IPS-NIHi7 (cell line): ENCODE measurements at regions not wholly inside any gene's neighbourhood (a gene's known extent, or its start where the extent isn't known, plus 50 kb on each side); places are given as distances from the start of the nearest gene placed in this dataset.

Source experiments
- DNase-seq: peaks from one replicate; pipeline ENCODE4 v3.0.0; 2012; ENCODE audit warnings: mixed read lengths; ENCODE audit errors: extremely low spot score

- DNase-seq = no peak
These were observed 225.1 kb downstream of the BCAT1 start for GRCh38 chr12:24723759-24724158.

- no peak for DNase-seq
These were observed 227.7 kb downstream of the BCAT1 start for GRCh38 chr12:24721191-24721590.

- no peak for DNase-seq
These were observed 229.6 kb downstream of the BCAT1 start for GRCh38 chr12:24719293-24719721.

- no peak for DNase-seq
These were observed 230.3 kb downstream of the BCAT1 start for GRCh38 chr12:24718617-24719016.

- no peak for DNase-seq
These were observed 234.7 kb downstream of the BCAT1 start for GRCh38 chr12:24714237-24714636.

- no peak for DNase-seq
These were observed 237.6 kb downstream of the BCAT1 start for GRCh38 chr12:24711056-24712008.

- DNase-seq = no peak
These were observed 239.7 kb downstream of the BCAT1 start for GRCh38 chr12:24709216-24709615.

- no peak for DNase-seq
These were observed 240.2 kb downstream of the BCAT1 start for GRCh38 chr12:24708718-24709117.

GRCh38 chr12:24708043-24708442, 240.9 kb downstream of the BCAT1 start:
- no peak for DNase-seq

- DNase-seq = no peak
These were observed 241.6 kb downstream of the BCAT1 start for GRCh38 chr12:24707334-24707733.

- no peak for DNase-seq
These were observed 243.1 kb downstream of the BCAT1 start for GRCh38 chr12:24705741-24706358.

- no peak for DNase-seq
These were observed 243.7 kb downstream of the BCAT1 start for GRCh38 chr12:24705216-24705615.

GRCh38 chr12:24701343-24701742, 247.6 kb downstream of the BCAT1 start:
- DNase-seq = no peak

- no peak for DNase-seq
These were observed 249.9 kb downstream of the BCAT1 start for GRCh38 chr12:24698972-24699371.

- no peak for DNase-seq
These were observed 251.1 kb downstream of the BCAT1 start for GRCh38 chr12:24697769-24698168.

GRCh38 chr12:24697295-24697694, 251.6 kb downstream of the BCAT1 start:
- DNase-seq = no peak

- DNase-seq = no peak
These were observed 252.1 kb downstream of the BCAT1 start for GRCh38 chr12:24696800-24697199.

- no peak for DNase-seq
These were observed 253.1 kb downstream of the BCAT1 start for GRCh38 chr12:24695657-24696329.

- DNase-seq = no peak
These were observed 253.8 kb downstream of the BCAT1 start for GRCh38 chr12:24695103-24695502.

GRCh38 chr12:24688601-24689000, 260.3 kb downstream of the BCAT1 start:
- no peak for DNase-seq

GRCh38 chr12:24681570-24681969, 267.3 kb downstream of the BCAT1 start:
- DNase-seq = no peak

- no peak for DNase-seq
These were observed 269.8 kb downstream of the BCAT1 start for GRCh38 chr12:24679126-24679525.

GRCh38 chr12:24678436-24678835, 270.5 kb downstream of the BCAT1 start:
- DNase-seq = no peak
